GM19023 (cell line): ENCODE measurements at regions not wholly inside any gene's neighbourhood (a gene's known extent, or its start where the extent isn't known, plus 50 kb on each side); places are given as distances from the start of the nearest gene placed in this dataset.

Experiments
- ATAC-seq: cut with Tn5 transposase; IDR thresholded peaks from one replicate; pipeline ENCODE4 v1.9.1; 2021; ENCODE audit warnings: mild to moderate bottlenecking, moderate library complexity; ENCODE audit not compliant: unreplicated experiment

GRCh38 chr3:23740517-23740965, 65.2 kb upstream of the UBE2E1 start:
- peak; percentile 84 for ATAC-seq

GRCh38 chr3:23741036-23741706, 64.6 kb upstream of the UBE2E1 start:
- no peak for ATAC-seq

- ATAC-seq = no peak
Measured at GRCh38 chr3:23743141-23743784, 62.5 kb upstream of the UBE2E1 start.

- ATAC-seq = no peak
Measured at GRCh38 chr3:23746441-23746840, 59.3 kb upstream of the UBE2E1 start.

DNA sequence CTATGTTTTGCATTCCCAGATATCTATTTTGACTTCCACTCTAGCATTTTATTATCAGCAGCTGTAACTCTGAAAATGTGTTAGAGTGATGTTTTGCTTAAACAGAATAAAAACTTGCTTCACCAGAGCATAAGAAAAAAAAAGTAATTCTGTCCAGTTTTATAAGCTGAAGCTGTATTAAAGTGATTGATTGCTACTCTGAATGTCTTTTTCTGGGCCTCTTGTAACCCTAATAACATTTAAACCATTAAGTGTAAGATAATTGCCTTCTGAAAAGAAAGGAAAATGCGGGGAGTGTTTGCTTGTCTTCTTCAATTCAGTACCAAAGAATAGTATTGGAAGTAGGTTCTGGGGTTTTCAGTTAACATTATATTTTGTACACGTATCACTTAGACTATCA, 57.9 kb upstream of the UBE2E1 start:
- no peak for ATAC-seq

- no peak for ATAC-seq
Measured at GRCh38 chr3:23748398-23749110, 57.2 kb upstream of the UBE2E1 start.

DNA sequence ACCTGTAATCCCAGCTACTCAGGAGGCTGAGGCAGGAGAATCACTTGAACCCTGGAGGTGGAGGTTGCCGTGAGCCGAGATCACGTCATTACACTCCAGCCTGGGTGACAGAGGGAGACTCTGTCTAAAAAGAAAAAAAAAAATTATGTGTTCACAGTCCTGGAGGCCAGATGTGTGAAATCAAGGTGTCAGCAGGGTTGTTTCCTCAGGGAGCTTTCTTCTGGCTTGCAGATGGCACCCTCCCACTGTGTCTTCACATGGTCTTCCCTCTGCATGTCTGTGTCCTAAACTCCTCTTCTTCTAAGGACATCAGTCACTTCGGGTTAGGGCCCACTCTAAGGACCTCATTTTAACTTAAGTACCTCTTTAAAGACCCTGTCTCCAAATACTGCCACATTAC, 56.1 kb upstream of the UBE2E1 start:
- no peak for ATAC-seq

GRCh38 chr3:23750573-23751210, 55.1 kb upstream of the UBE2E1 start:
- no peak for ATAC-seq

DNA sequence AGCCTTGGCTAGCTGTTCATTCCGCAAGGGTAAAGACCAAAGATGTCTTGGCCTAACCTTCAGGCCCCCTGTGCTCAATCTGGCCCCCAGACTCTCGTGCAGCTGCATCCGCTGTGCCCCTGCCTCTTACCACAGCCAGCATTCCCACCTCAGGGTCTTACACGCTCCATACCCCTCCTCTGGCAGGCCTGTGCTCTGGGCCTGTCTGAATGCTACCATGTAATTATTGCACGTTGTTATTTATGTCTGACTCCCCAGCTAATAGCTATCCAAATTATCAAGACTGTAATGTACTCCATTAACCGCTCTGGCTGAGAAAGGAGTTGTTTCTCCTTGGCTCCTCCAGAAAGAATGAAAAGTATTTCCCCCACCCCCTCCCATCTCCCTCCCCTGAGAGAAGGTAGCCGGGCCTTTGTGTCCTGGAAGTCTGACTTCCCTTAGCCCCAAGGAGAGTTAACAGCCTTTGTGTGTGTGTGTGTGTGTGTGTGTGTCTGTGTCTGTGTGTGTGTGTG, 54.5 kb upstream of the UBE2E1 start:
- ATAC-seq = no peak

DNA sequence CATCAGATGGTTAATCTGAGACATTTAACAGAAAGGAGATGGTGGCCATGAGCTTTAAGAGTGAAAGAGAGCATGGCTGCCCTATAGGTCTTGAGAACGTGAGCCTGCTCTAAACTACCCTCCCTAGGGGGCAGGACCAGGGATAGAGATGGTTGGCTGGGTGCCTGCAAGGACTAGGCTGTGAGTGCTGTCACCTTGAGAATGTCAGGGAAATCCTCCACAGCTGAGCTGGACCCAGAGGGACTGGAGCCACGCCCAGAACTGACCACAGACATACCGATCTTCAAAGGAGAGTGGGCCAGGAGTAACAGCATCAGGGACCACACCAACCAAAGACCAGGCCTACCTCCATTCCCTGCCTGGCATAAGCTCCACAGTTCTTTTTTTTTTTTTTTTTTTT, 53.6 kb upstream of the UBE2E1 start:
- ATAC-seq = no peak

- ATAC-seq = no peak
Measured at GRCh38 chr3:23754215-23754614, 51.5 kb upstream of the UBE2E1 start.
